ENCODE measurements at regions not wholly inside any gene's neighbourhood (a gene's known extent, or its start where the extent isn't known, plus 50 kb on each side); places are given as distances from the start of the nearest gene placed in this dataset.

- TF ChIP-seq CTCF (IDR thresholded peaks at IDR 0.05; ENCODE audit: borderline replicate concordance, extremely low read depth, low read length, poor library complexity, severe bottlenecking) (peak; percentile 65), EZH2 (IDR thresholded peaks at IDR 0.05; ENCODE audit: borderline replicate concordance, low read depth, low read length, severe bottlenecking) (no peak)
Observed at GRCh38 chr12:77685112-77685511, 145.6 kb upstream of the NAV3 start.
